ENCODE measurements at regions not wholly inside any gene's neighbourhood (a gene's known extent, or its start where the extent isn't known, plus 50 kb on each side); places are given as distances from the start of the nearest gene placed in this dataset.

- DNase-seq = no peak
Observed at GRCh38 chrX:16222151-16222550, 54.9 kb downstream of the MAGEB17 start.

- no peak for DNase-seq
Observed at GRCh38 chrX:16223385-16223784, 56.1 kb downstream of the MAGEB17 start.

GRCh38 chrX:16239211-16239610 lies 71.9 kb downstream of the MAGEB17 start:
- no peak for DNase-seq

DNA sequence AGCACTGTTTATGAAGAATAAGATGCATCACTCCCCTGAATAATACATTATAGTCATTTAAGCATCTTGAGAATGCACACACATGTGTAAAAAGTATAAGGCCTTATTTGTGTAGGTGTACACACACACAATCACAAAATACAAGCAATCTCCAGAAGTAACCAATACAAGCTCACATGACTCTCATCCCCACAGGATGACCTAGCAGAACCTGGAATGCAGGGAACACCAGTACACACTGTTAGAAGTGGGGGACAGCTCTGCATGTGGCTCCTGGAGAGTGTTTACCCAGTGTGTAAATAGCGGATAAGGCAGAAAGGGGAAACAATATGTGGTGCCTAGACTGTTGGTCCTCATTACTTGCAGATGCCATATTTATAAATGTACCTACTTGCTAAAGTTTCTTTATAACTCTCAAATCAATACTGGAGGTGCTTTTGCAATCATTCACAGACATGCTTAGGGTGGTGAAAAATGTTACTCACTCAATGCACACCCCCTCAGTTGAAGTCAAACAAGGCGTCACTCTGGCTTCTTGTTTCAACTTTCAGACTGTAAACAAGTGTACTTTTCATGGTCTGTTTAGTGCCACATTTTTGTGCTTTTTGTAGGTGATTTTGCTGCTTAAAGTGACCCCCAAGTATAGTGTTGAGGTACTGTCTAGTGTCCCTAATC lies 73.1 kb downstream of the MAGEB17 start:
- DNase-seq = no peak

GRCh38 chrX:16240968-16241367 lies 73.7 kb downstream of the MAGEB17 start:
- DNase-seq = no peak

DNA sequence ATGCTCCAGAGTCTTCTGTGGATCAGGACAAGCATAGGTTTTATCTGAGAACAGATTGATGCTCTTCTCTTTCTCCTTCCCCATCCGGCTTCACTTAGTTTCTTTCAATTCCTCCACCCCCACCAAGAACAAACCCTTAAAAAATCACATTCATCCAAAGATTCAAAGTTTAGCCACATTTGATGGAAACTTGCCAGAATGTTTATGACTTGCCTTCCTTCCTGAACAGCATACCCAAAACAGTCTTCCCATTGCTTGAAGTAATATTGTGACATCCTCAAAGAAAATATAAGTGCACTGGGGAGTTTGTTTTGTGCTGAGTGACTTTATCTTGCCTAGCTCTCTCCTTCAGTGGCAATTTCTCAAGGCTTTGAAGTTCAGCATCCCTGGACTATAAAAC lies 83.0 kb downstream of the MAGEB17 start:
- no peak for DNase-seq

GRCh38 chrX:16251782-16252181 lies 84.5 kb downstream of the MAGEB17 start:
- DNase-seq = no peak

GRCh38 chrX:16258882-16259281 lies 91.6 kb downstream of the MAGEB17 start:
- no peak for DNase-seq

DNA sequence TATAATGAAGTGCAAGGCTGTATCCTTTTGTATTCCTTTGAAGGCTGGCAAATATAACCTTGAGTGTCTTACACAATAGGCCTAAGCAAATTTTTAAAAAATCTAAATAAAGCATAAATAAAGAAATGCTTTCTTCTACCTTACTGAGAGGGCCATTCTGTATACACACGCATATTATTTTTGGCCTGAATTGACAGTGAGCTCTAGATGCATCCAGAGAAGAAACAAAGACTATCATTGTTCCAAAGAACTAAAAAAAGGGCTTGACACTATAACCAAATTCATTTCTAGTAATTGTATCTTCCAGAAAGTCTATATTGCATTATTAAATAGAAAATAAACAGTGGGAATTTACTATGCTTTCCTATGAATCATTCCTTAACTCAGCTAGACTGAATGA lies 100.2 kb downstream of the MAGEB17 start:
- no peak for DNase-seq

DNA sequence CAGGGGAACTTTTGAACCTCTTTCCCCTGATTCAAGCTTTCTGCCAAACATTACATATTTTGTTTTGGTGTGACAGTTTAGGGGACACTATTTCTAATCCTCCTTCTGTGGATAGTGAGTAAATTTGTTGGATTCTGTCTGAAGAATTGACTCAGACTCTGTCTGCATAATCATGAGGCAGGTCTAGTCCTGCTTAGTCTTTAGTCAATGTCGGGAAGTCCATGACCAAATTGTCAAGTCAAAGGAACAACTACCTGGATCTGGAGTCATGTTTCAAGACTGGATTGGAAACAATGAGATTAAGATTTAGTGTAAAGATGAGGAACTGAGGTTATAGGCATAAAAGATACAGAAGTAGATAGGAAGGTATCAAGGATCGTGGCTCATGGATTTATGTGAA lies 100.9 kb downstream of the MAGEB17 start:
- no peak for DNase-seq

DNA sequence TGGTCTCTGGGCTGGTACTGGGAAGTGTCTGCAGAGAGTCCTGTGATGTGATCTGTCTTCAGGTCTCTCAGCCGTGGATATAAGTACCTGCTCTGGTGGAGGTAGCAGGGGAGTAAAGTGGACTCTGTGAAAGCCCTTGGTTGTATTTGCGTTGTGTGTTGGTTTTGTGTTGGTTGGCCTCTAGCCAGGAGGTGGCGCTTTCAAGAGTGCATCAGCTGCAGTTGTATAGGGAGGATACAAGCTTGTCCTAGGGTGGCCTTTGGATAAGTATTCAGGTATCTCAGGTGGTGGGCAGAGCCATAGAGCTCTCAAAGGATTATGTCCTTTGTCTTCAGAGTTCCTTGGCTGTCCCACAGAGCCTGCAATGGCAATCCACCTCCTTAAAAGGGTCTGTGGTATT lies 111.6 kb downstream of the MAGEB17 start:
- no peak for DNase-seq

- no peak for DNase-seq
Observed at GRCh38 chrX:16282209-16282608, 114.9 kb downstream of the MAGEB17 start.

GRCh38 chrX:16284842-16285241 lies 117.6 kb downstream of the MAGEB17 start:
- no peak for DNase-seq

DNA sequence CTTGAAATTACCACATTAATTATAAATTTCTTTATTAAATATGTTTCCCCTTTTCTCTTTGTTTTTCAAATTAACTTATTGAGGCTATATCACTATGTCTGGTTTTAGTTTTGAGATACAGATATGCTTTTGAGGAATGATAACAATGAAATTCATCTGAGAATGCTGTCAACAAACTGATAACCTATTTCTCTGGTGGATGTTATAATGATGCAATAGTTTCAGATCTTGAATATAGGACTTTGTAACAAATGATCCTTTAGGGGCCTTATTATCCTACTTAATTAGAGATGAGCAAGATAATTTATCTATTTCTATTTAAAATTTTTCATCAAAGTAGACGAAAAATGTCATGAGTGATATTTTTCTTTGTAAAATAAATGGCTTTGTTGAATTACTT lies 123.7 kb downstream of the MAGEB17 start:
- no peak for DNase-seq

DNA sequence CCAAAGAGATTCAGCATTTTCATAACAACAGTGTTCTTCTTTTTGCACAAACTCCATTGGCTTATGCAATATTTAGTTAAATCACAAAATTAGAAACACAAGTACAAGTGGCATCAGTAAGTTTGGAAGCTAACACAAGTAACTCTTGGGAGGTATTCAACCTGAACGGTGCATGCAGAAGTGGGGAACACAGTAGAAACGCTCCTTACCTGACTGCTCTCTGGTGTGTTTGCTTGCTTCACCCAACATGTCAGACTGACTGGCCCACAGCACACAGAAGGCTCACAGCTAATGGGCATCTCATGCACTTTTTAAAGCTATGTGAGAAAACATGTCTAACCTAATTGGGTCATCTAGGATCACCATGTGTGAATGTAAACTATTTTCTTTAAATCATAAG lies 133.6 kb downstream of the MAGEB17 start:
- DNase-seq = no peak

DNA sequence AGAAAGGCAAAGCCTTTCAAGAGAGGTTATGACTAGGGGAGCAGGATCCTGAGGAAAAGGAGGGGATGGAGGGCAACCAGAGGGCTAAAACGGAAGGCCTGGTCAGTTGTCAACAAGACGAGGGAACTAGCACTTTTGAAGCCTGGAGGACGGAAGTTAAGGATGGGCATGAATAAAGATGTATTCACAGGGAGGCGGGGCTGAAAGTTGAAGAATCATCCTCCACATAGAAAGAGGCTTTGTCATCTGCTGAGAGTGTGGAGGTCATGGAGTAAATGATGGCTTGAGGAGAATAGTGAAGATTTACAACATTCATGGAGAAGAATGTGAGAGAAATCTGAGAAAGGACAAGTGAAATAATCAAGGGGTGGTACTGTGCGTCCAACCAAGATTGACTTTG lies 137.5 kb downstream of the MAGEB17 start:
- no peak for DNase-seq

- DNase-seq = no peak
Observed at GRCh38 chrX:16305187-16305586, 137.9 kb downstream of the MAGEB17 start.

DNA sequence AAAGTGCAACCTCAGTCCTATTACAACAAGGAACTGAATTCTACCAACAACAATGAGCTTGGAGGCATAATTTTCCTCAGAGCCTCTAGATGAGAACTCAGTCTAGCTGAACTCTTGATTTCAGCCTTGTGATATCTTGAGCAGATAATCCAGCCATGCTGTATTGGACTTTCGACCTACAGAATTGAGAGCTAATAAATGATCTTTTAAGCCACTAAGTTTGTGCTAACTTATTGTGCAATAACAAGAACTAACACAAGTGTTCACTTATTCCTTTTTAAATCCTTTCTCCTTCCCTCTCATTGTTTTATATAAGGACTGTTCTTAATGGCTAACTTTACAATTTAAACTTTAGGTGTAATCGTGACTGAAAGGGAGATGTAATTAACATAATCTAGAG lies 140.7 kb downstream of the MAGEB17 start:
- no peak for DNase-seq

- DNase-seq = no peak
Observed at GRCh38 chrX:16308773-16309172, 141.5 kb downstream of the MAGEB17 start.

GRCh38 chrX:16310326-16310725 lies 143.0 kb downstream of the MAGEB17 start:
- no peak for DNase-seq

DNA sequence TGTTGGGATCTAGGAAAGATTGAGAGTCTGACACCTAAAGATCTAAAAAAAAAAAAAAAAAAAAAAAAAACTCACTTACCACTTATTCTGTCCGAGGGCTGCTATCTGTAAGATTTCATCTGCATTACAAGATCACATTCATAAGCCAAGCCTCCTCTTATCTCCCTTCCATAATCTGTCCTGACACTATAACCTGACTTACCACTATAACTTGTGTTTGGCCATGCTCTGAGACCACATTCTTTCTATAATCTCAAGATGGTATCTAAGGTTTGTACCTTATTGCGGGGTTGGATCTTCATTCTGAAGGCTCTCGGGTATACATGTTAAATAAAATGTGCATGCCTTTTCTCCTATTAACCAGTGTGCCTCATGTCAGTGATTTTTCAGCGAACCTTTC lies 144.4 kb downstream of the MAGEB17 start:
- DNase-seq = no peak

DNA sequence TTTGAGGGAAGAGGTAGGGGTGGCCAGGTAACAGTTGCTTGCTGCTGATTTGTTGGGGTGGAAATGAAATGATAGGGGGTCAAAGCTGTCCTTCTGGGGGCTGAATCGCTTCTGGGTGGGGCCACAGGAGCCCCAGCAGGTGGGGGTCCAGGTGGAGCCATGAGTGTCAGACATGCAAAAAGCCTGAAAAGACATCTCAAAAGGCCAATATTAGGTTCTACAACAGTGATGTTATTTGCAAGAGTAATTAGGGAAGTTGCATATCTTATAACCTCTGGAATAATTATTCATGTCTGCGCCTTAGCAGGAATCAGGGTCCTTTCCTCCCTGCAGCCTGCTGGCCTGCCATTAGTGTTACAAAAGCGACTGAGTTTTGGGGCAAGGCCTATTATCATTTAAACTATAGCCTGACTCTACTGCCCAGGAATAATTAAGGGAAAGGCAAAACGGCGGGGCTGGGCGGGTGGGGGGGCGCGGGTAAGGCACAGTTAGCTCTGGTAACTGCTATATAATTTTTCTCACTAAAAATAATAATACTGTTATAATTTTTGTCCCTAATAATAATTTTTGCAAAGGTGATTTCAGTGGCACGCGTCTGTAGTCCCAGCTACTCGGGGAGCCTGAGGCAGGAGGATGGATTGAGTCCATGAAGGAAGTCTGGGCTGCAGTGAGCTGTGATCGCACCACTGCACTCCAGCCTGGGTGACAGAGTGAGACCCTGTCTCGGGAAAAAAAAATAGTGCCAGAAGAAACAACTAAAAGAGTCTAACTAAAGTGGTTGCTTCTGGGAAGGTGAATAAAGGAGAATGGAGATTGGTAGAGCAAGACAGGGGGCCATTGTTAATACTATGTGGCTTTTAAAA lies 145.7 kb downstream of the MAGEB17 start:
- DNase-seq = no peak

- DNase-seq = no peak
Observed at GRCh38 chrX:16316331-16316730, 149.1 kb downstream of the MAGEB17 start.

- no peak for DNase-seq
Observed at GRCh38 chrX:16319929-16320328, 152.6 kb downstream of the MAGEB17 start.
